COR-L47 (cell line): ENCODE measurements at regions not wholly inside any gene's neighbourhood (a gene's known extent, or its start where the extent isn't known, plus 50 kb on each side); places are given as distances from the start of the nearest gene placed in this dataset.
"Not testable (repeated sequence)": the region's sequence is repeated elsewhere in the genome, so short reads cannot be mapped to it uniquely, and the experiment has no call there.

Source experiments
- DNase-seq: peaks from one replicate; lab custom pipeline; 2025; lab: John Stamatoyannopoulos, UW

- DNase-seq, result no peak
These were observed 307.2 kb upstream of the CNTN3 start for GRCh38 chr3:74921676-74922075.

- DNase-seq, result no peak
These were observed 306.4 kb upstream of the CNTN3 start for GRCh38 chr3:74920721-74921350.

- DNase-seq, result no peak
These were observed 302.2 kb upstream of the CNTN3 start for GRCh38 chr3:74916696-74917095.

- no peak for DNase-seq
These were observed 291.7 kb upstream of the CNTN3 start for GRCh38 chr3:74906181-74906580.

- no peak for DNase-seq
These were observed 291.0 kb upstream of the CNTN3 start for GRCh38 chr3:74905478-74905877.

- no peak for DNase-seq
These were observed 290.2 kb upstream of the CNTN3 start for GRCh38 chr3:74904646-74905045.

- DNase-seq, result not testable (repeated sequence)
These were observed 285.5 kb upstream of the CNTN3 start for GRCh38 chr3:74899796-74900516.

GRCh38 chr3:74897006-74897405 is 282.5 kb upstream of the CNTN3 start:
- DNase-seq, result no peak

- DNase-seq, result no peak
These were observed 276.9 kb upstream of the CNTN3 start for GRCh38 chr3:74891312-74891711.

- no peak for DNase-seq
These were observed 269.2 kb upstream of the CNTN3 start for GRCh38 chr3:74883690-74884089.

- no peak for DNase-seq
These were observed 268.8 kb upstream of the CNTN3 start for GRCh38 chr3:74883222-74883621.

GRCh38 chr3:74880237-74880636 is 265.8 kb upstream of the CNTN3 start:
- no peak for DNase-seq

- DNase-seq, result no peak
These were observed 252.0 kb upstream of the CNTN3 start for GRCh38 chr3:74866357-74867030.

- DNase-seq, result no peak
These were observed 248.0 kb upstream of the CNTN3 start for GRCh38 chr3:74862476-74862875.

GRCh38 chr3:74861211-74861610 is 246.8 kb upstream of the CNTN3 start:
- DNase-seq, result no peak

- DNase-seq, result no peak
These were observed 243.6 kb upstream of the CNTN3 start for GRCh38 chr3:74858086-74858485.

GRCh38 chr3:74850381-74850780 is 235.9 kb upstream of the CNTN3 start:
- no peak for DNase-seq

- no peak for DNase-seq
These were observed 232.6 kb upstream of the CNTN3 start for GRCh38 chr3:74847093-74847492.

- DNase-seq, result no peak
These were observed 230.6 kb upstream of the CNTN3 start for GRCh38 chr3:74845081-74845480.

GRCh38 chr3:74844428-74844827 is 230.0 kb upstream of the CNTN3 start:
- no peak for DNase-seq

- no peak for DNase-seq
These were observed 228.2 kb upstream of the CNTN3 start for GRCh38 chr3:74842649-74843048.

- no peak for DNase-seq
These were observed 227.7 kb upstream of the CNTN3 start for GRCh38 chr3:74842141-74842540.

GRCh38 chr3:74839566-74839965 is 225.1 kb upstream of the CNTN3 start:
- DNase-seq, result no peak
